Neural cell (in vitro differentiated cells): ENCODE measurements at regions not wholly inside any gene's neighbourhood (a gene's known extent, or its start where the extent isn't known, plus 50 kb on each side); places are given as distances from the start of the nearest gene placed in this dataset.

ENCODE experiments used
- H2AFZ ChIP-seq: fragments of 200-600, 300-800 bp; sonication (generic), shearing (Covaris generic); 2 replicates; pipeline ENCODE4 v1.6.0; 2014; ENCODE audit warnings: low read depth, mild to moderate bottlenecking, antibody characterized with exemption, low read length, moderate library complexity
- H3F3A ChIP-seq: fragments of 200-600 bp; shearing (Covaris generic); 2 replicates; pipeline ENCODE4 v1.6.1; 2016; ENCODE audit warnings: mild to moderate bottlenecking, moderate library complexity, mixed read lengths, antibody characterized with exemption, low read length; ENCODE audit not compliant: insufficient read depth, poor library complexity, severe bottlenecking
- H3K27ac ChIP-seq: fragments of 200-600, 300-800 bp; sonication (generic), shearing (Covaris generic); 2 replicates; pipeline ENCODE4 v1.5.1; 2014; ENCODE audit warnings: mild to moderate bottlenecking, low read length, moderate library complexity
- H3K27me3 ChIP-seq: fragments of 300-800, 200-600 bp; sonication (generic), shearing (Covaris generic); 2 replicates; pipeline ENCODE4 v1.6.0; 2014; ENCODE audit warnings: mild to moderate bottlenecking, low read depth, low read length, moderate library complexity; ENCODE audit not compliant: insufficient read depth
- H3K36me3 ChIP-seq: fragments of 300-800, 200-600 bp; sonication (generic), shearing (Covaris generic); 2 replicates; pipeline ENCODE4 v1.5.1; 2014; ENCODE audit warnings: mild to moderate bottlenecking, antibody characterized with exemption, low read length, moderate library complexity; ENCODE audit not compliant: insufficient read depth
- H3K4me2 ChIP-seq: fragments of 300-800, 200-600 bp; sonication (generic), shearing (Covaris generic); 2 replicates; pipeline ENCODE4 v1.6.0; 2014; ENCODE audit warnings: mild to moderate bottlenecking, low read length
- H3K4me3 ChIP-seq: fragments of 300-800, 200-600 bp; sonication (generic), shearing (Covaris generic); 2 replicates; pipeline ENCODE4 v1.5.1; 2014; ENCODE audit warnings: mild to moderate bottlenecking, low read length, moderate library complexity
- H3K79me2 ChIP-seq: fragments of 200-600 bp; shearing (Covaris generic); replicated peaks from 2 replicates; pipeline ENCODE4 v1.6.0; 2014; ENCODE audit warnings: mild to moderate bottlenecking, low read length, moderate library complexity; ENCODE audit not compliant: insufficient read depth
- H3K9ac ChIP-seq: fragments of 300-800, 200-600 bp; sonication (generic), shearing (Covaris generic); 2 replicates; pipeline ENCODE4 v1.6.1; 2016; ENCODE audit warnings: mild to moderate bottlenecking, low read length, mixed read lengths
- H3K9me2 ChIP-seq: fragments of 200-600 bp; shearing (Covaris generic); 2 replicates; pipeline ENCODE4 v1.6.1; 2016; ENCODE audit warnings: mild to moderate bottlenecking, low read length, mixed read lengths; ENCODE audit not compliant: insufficient read depth
- H3K9me3 ChIP-seq: fragments of 200-600, 300-800 bp; sonication (generic), shearing (Covaris generic); 2 replicates; pipeline ENCODE4 v1.6.1; 2016; ENCODE audit warnings: mild to moderate bottlenecking, mixed run types, low read length, moderate library complexity, mixed read lengths
- H4K20me1 ChIP-seq: fragments of 200-600 bp; shearing (Covaris generic); 2 replicates; pipeline ENCODE4 v1.6.1; 2016; ENCODE audit warnings: mild to moderate bottlenecking, mixed run types; ENCODE audit not compliant: insufficient read depth
- EP300 ChIP-seq: fragments of 450-650 bp; conservative IDR thresholded peaks from 2 replicates; pipeline ENCODE4 v1.6.1; 2014; ENCODE audit warnings: antibody characterized with exemption, mild to moderate bottlenecking, moderate library complexity; ENCODE audit not compliant: poor library complexity, severe bottlenecking
- EZH2 ChIP-seq: fragments of 200-600, 300-800 bp; shearing (Covaris generic), sonication (generic); IDR thresholded peaks from 2 replicates; pipeline ENCODE4 v1.6.1; 2014; ENCODE audit warnings: antibody characterized with exemption, low read length, borderline replicate concordance, mild to moderate bottlenecking; ENCODE audit not compliant: insufficient read depth, poor library complexity, severe bottlenecking
- MXI1 ChIP-seq: fragments of 450-650 bp; conservative IDR thresholded peaks from 2 replicates; pipeline ENCODE4 v1.6.1; 2014; ENCODE audit warnings: antibody characterized with exemption, mild to moderate bottlenecking; ENCODE audit not compliant: poor library complexity, severe bottlenecking
- POLR2AphosphoS5 ChIP-seq: IDR thresholded peaks from 2 replicates; pipeline ENCODE4 v1.6.1; 2012
- RAD21 ChIP-seq: fragments of 450-650 bp; conservative IDR thresholded peaks from 2 replicates; pipeline ENCODE4 v1.6.1; 2014; ENCODE audit warnings: antibody characterized with exemption, mild to moderate bottlenecking, moderate library complexity
- SMC3 ChIP-seq: fragments of 450-650 bp; conservative IDR thresholded peaks from 2 replicates; pipeline ENCODE4 v1.6.1; 2014; ENCODE audit warnings: antibody characterized with exemption, mild to moderate bottlenecking, moderate library complexity; ENCODE audit not compliant: poor library complexity
- TAF1 ChIP-seq: IDR thresholded peaks from 2 replicates; pipeline ENCODE4 v1.6.1; 2012; ENCODE audit warnings: low read depth
- TF ChIP-seq, protein P1 (sequence below): fragments of 450-650 bp; IDR thresholded peaks from 2 replicates; pipeline ENCODE4 v1.5.1; 2014; ENCODE audit warnings: antibody characterized with exemption, mild to moderate bottlenecking, moderate library complexity; ENCODE audit not compliant: poor library complexity, severe bottlenecking
- TF ChIP-seq, protein P2 (sequence below): IDR thresholded peaks from 2 replicates; pipeline ENCODE4 v1.6.1; 2012; ENCODE audit warnings: borderline replicate concordance

DNA sequence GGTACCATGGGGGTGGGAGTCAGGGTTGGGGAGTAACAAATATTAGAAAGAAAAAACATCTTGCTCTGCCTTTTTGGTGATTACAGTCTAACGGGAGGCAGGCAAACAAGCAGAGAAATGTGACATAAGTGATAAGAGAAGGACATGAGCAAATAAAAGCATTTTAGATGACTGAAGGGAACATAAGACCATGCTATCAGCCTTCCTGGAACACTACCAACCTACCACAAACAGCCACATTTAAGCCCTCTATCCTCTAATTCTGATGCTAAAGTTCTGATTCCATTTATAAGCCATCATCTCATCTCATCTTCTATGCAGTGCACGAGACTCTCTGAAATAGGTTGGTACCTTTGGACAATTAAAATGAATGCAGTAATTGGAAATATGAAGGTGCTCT is 243.4 kb upstream of the P2RY1 start:
- H3K9me2 ChIP-seq: no peaks in the 10 kb centered on the region
- no peaks in the 10 kb centered on the region for H3F3A ChIP-seq
- no peaks in the 10 kb centered on the region for H3K27me3 ChIP-seq
- no peaks in the 10 kb centered on the region for H3K9me3 ChIP-seq
- H3K27ac ChIP-seq: no peak overlapping the region
- H3K4me2 ChIP-seq: no peak overlapping the region
- TF ChIP-seq, protein P1, sequence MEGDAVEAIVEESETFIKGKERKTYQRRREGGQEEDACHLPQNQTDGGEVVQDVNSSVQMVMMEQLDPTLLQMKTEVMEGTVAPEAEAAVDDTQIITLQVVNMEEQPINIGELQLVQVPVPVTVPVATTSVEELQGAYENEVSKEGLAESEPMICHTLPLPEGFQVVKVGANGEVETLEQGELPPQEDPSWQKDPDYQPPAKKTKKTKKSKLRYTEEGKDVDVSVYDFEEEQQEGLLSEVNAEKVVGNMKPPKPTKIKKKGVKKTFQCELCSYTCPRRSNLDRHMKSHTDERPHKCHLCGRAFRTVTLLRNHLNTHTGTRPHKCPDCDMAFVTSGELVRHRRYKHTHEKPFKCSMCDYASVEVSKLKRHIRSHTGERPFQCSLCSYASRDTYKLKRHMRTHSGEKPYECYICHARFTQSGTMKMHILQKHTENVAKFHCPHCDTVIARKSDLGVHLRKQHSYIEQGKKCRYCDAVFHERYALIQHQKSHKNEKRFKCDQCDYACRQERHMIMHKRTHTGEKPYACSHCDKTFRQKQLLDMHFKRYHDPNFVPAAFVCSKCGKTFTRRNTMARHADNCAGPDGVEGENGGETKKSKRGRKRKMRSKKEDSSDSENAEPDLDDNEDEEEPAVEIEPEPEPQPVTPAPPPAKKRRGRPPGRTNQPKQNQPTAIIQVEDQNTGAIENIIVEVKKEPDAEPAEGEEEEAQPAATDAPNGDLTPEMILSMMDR: no peak
- TF ChIP-seq RAD21 (no peak), TAF1 (no peak), MXI1 (no peak), POLR2AphosphoS5 (no peak), EZH2 (no peak), SMC3 (no peak), EP300 (no peak)
- TF ChIP-seq, protein P2, sequence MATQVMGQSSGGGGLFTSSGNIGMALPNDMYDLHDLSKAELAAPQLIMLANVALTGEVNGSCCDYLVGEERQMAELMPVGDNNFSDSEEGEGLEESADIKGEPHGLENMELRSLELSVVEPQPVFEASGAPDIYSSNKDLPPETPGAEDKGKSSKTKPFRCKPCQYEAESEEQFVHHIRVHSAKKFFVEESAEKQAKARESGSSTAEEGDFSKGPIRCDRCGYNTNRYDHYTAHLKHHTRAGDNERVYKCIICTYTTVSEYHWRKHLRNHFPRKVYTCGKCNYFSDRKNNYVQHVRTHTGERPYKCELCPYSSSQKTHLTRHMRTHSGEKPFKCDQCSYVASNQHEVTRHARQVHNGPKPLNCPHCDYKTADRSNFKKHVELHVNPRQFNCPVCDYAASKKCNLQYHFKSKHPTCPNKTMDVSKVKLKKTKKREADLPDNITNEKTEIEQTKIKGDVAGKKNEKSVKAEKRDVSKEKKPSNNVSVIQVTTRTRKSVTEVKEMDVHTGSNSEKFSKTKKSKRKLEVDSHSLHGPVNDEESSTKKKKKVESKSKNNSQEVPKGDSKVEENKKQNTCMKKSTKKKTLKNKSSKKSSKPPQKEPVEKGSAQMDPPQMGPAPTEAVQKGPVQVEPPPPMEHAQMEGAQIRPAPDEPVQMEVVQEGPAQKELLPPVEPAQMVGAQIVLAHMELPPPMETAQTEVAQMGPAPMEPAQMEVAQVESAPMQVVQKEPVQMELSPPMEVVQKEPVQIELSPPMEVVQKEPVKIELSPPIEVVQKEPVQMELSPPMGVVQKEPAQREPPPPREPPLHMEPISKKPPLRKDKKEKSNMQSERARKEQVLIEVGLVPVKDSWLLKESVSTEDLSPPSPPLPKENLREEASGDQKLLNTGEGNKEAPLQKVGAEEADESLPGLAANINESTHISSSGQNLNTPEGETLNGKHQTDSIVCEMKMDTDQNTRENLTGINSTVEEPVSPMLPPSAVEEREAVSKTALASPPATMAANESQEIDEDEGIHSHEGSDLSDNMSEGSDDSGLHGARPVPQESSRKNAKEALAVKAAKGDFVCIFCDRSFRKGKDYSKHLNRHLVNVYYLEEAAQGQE: no peak
- H3K4me3 ChIP-seq: no peak overlapping the region
- no peaks in the 10 kb centered on the region for H3K36me3 ChIP-seq
- no peaks in the 10 kb centered on the region for H3K79me2 ChIP-seq
- no peak overlapping the region for H2AFZ ChIP-seq
- H4K20me1 ChIP-seq: no peaks in the 10 kb centered on the region
- H3K9ac ChIP-seq: no peak overlapping the region

DNA sequence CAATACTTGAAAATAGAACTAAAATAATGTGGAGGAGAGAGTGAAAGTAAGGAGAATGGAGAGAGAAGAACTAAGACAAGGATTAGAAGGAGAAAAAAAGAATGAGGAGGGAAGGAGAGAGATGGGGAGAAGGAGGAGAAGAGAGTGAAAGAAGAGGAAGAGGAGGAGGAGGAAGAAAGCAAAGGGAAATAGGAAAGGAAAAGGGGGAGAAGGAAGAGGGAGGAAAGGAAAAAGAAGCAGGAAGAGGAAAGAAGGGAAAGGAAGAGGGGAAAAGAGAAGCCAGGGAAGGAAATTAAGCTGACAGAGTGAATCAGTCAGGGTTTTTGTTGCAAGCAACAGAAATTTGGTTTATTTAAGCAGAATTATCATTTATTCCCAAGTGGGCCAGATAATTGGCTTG is 241.7 kb upstream of the P2RY1 start:
- no peaks in the 10 kb centered on the region for H3K27me3 ChIP-seq
- no peaks in the 10 kb centered on the region for H3K79me2 ChIP-seq
- no peak overlapping the region for H3K27ac ChIP-seq
- no peaks in the 10 kb centered on the region for H3K9me3 ChIP-seq
- H3F3A ChIP-seq: no peaks in the 10 kb centered on the region
- TF ChIP-seq MXI1 (no peak), TAF1 (no peak), RAD21 (no peak), POLR2AphosphoS5 (no peak), SMC3 (no peak), EP300 (no peak), EZH2 (no peak)
- TF ChIP-seq, protein P1: no peak
- TF ChIP-seq, protein P2: no peak
- H4K20me1 ChIP-seq: no peaks in the 10 kb centered on the region
- H3K4me2 ChIP-seq: no peak overlapping the region
- no peak overlapping the region for H2AFZ ChIP-seq
- no peaks in the 10 kb centered on the region for H3K36me3 ChIP-seq
- no peak overlapping the region for H3K9ac ChIP-seq
- H3K9me2 ChIP-seq: no peaks in the 10 kb centered on the region
- no peak overlapping the region for H3K4me3 ChIP-seq
